ENCODE measurements at regions not wholly inside any gene's neighbourhood (a gene's known extent, or its start where the extent isn't known, plus 50 kb on each side); places are given as distances from the start of the nearest gene placed in this dataset.

DNA sequence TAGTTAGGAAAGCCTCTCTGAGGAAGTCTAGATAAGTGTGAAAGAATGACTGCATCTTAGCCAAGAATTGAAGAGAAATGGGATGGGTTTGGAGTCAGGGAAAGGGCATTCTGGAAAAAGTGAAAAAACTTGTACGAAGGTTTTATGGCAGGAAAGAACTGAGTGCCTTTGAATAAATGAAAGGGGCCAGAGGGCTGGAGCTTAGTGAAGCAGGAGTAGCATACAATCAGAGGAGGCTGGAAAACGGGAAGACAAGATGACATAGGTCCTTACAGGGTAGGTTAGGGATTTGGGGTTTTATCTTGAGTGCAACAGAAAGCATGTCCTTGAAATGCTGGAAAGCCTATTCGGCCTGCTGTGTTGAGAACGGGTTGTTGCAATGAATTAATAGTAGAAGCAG, 152.6 kb upstream of the RND3 start (continued):
- TF ChIP-seq, protein P1, sequence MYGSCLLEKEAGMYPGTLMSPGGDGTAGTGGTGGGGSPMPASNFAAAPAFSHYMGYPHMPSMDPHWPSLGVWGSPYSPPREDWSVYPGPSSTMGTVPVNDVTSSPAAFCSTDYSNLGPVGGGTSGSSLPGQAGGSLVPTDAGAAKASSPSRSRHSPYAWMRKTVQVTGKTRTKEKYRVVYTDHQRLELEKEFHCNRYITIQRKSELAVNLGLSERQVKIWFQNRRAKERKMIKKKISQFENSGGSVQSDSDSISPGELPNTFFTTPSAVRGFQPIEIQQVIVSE (CRISPR knock-in tag; IDR thresholded peaks at IDR 0.05; ENCODE audit: borderline replicate concordance): no peak
- no peak for TF ChIP-seq FOXJ3 (CRISPR knock-in tag; IDR thresholded peaks at IDR 0.05; ENCODE audit: borderline replicate concordance)
- no peak for TF ChIP-seq JUN (CRISPR knock-in tag; IDR thresholded peaks at IDR 0.05)
- no peak for TF ChIP-seq FOXP1 (CRISPR knock-in tag; IDR thresholded peaks at IDR 0.05; ENCODE audit: borderline replicate concordance)
- TF ChIP-seq, protein P2, sequence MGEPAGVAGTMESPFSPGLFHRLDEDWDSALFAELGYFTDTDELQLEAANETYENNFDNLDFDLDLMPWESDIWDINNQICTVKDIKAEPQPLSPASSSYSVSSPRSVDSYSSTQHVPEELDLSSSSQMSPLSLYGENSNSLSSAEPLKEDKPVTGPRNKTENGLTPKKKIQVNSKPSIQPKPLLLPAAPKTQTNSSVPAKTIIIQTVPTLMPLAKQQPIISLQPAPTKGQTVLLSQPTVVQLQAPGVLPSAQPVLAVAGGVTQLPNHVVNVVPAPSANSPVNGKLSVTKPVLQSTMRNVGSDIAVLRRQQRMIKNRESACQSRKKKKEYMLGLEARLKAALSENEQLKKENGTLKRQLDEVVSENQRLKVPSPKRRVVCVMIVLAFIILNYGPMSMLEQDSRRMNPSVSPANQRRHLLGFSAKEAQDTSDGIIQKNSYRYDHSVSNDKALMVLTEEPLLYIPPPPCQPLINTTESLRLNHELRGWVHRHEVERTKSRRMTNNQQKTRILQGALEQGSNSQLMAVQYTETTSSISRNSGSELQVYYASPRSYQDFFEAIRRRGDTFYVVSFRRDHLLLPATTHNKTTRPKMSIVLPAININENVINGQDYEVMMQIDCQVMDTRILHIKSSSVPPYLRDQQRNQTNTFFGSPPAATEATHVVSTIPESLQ (CRISPR knock-in tag; IDR thresholded peaks at IDR 0.05): no peak
- TF ChIP-seq, protein P3, sequence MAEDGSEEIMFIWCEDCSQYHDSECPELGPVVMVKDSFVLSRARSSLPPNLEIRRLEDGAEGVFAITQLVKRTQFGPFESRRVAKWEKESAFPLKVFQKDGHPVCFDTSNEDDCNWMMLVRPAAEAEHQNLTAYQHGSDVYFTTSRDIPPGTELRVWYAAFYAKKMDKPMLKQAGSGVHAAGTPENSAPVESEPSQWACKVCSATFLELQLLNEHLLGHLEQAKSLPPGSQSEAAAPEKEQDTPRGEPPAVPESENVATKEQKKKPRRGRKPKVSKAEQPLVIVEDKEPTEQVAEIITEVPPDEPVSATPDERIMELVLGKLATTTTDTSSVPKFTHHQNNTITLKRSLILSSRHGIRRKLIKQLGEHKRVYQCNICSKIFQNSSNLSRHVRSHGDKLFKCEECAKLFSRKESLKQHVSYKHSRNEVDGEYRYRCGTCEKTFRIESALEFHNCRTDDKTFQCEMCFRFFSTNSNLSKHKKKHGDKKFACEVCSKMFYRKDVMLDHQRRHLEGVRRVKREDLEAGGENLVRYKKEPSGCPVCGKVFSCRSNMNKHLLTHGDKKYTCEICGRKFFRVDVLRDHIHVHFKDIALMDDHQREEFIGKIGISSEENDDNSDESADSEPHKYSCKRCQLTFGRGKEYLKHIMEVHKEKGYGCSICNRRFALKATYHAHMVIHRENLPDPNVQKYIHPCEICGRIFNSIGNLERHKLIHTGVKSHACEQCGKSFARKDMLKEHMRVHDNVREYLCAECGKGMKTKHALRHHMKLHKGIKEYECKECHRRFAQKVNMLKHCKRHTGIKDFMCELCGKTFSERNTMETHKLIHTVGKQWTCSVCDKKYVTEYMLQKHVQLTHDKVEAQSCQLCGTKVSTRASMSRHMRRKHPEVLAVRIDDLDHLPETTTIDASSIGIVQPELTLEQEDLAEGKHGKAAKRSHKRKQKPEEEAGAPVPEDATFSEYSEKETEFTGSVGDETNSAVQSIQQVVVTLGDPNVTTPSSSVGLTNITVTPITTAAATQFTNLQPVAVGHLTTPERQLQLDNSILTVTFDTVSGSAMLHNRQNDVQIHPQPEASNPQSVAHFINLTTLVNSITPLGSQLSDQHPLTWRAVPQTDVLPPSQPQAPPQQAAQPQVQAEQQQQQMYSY (CRISPR knock-in tag; IDR thresholded peaks at IDR 0.05): no peak

DNA sequence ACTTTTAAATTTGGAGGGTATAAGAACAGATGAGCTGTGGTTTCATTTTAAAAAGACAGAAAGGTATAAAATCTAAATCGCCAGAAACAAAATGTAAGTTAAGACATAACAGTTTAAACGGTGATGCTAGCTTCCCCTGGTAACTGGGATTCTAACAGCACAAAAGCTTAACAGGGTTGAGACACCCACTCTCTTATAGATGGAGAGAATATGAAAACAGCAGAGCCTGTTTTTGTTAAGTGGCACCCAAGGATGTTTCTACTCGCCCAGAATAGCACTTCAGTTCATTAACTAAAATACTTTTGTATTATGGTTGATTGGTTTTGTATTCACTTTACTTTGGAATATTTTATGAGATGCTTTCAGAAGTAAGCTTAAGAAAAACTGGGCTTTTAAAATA, 151.9 kb upstream of the RND3 start:
- H3K4me3 Mint-ChIP-seq: no peak overlapping the region
- no peak for TF ChIP-seq EMX1 (CRISPR knock-in tag; IDR thresholded peaks at IDR 0.05)
- TF ChIP-seq ELF4 (CRISPR knock-in tag; IDR thresholded peaks at IDR 0.05; ENCODE audit: low read depth): no peak
- TF ChIP-seq, protein P2 (CRISPR knock-in tag; IDR thresholded peaks at IDR 0.05): no peak
- TF ChIP-seq ZNF317 (CRISPR knock-in tag; IDR thresholded peaks at IDR 0.05; ENCODE audit: borderline replicate concordance, low read depth): no peak
- TF ChIP-seq, protein P4, sequence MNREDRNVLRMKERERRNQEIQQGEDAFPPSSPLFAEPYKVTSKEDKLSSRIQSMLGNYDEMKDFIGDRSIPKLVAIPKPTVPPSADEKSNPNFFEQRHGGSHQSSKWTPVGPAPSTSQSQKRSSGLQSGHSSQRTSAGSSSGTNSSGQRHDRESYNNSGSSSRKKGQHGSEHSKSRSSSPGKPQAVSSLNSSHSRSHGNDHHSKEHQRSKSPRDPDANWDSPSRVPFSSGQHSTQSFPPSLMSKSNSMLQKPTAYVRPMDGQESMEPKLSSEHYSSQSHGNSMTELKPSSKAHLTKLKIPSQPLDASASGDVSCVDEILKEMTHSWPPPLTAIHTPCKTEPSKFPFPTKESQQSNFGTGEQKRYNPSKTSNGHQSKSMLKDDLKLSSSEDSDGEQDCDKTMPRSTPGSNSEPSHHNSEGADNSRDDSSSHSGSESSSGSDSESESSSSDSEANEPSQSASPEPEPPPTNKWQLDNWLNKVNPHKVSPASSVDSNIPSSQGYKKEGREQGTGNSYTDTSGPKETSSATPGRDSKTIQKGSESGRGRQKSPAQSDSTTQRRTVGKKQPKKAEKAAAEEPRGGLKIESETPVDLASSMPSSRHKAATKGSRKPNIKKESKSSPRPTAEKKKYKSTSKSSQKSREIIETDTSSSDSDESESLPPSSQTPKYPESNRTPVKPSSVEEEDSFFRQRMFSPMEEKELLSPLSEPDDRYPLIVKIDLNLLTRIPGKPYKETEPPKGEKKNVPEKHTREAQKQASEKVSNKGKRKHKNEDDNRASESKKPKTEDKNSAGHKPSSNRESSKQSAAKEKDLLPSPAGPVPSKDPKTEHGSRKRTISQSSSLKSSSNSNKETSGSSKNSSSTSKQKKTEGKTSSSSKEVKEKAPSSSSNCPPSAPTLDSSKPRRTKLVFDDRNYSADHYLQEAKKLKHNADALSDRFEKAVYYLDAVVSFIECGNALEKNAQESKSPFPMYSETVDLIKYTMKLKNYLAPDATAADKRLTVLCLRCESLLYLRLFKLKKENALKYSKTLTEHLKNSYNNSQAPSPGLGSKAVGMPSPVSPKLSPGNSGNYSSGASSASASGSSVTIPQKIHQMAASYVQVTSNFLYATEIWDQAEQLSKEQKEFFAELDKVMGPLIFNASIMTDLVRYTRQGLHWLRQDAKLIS (CRISPR knock-in tag; IDR thresholded peaks at IDR 0.05; ENCODE audit: borderline replicate concordance): no peak
- TF ChIP-seq ATF1 (CRISPR knock-in tag; IDR thresholded peaks at IDR 0.05): no peak
- no peak for TF ChIP-seq JUN (CRISPR knock-in tag; IDR thresholded peaks at IDR 0.05)
- TF ChIP-seq TEAD1 (CRISPR knock-in tag; IDR thresholded peaks at IDR 0.05): no peak
- H3K27me3 Mint-ChIP-seq (ENCODE audit: low read depth): no peaks in the 10 kb centered on the region
- ChIA-PET CTCF (no interaction called here), POLR2A (no interaction called here)
- H3K4me1 Mint-ChIP-seq: peaks cover 6% of the 10 kb centered on the region
- H3K36me3 Mint-ChIP-seq: no peaks in the 10 kb centered on the region
- ATAC-seq: no peak
- no peak for DNase-seq (ENCODE audit: low spot score)
- no peak overlapping the region for H3K27ac Mint-ChIP-seq
- H3K9me3 Mint-ChIP-seq: no peaks in the 10 kb centered on the region; the same call in 1 of the 2 replicates

Data from WTC11 (cell line).